H1 (cell line): ENCODE measurements at regions not wholly inside any gene's neighbourhood (a gene's known extent, or its start where the extent isn't known, plus 50 kb on each side); places are given as distances from the start of the nearest gene placed in this dataset.

ENCODE experiments used
- ASH2L ChIP-seq: fragments of 200-600, 300-600 bp; sonication (generic); IDR thresholded peaks from one replicate; pipeline ENCODE4 v1.7.1; 2017; ENCODE audit warnings: low read length
- CREB1 ChIP-seq: IDR thresholded peaks from 2 replicates; pipeline ENCODE4 v1.6.1; 2012; ENCODE audit warnings: inconsistent platforms
- CTBP2 ChIP-seq: IDR thresholded peaks from 2 replicates; pipeline ENCODE4 v1.7.0; 2011; ENCODE audit warnings: borderline replicate concordance, mild to moderate bottlenecking, moderate library complexity, mixed read lengths, low read length; ENCODE audit not compliant: insufficient read depth, insufficient read length
- EP300 ChIP-seq, 2 experiments: IDR thresholded peaks; 1 replicate in 1 of 2; 2 replicates in 1 of 2; pipeline ENCODE4 v1.6.1; 2011 to 2012; ENCODE audit warnings: low read depth in 2 of 2, low read length in 2 of 2, mild to moderate bottlenecking in 2 of 2, borderline replicate concordance in 1 of 2, inconsistent platforms in 1 of 2, moderate library complexity in 1 of 2
- KDM1A ChIP-seq: fragments of 200-600, 300-600 bp; sonication (generic); IDR thresholded peaks from 2 replicates; pipeline ENCODE4 v1.7.1; 2016; ENCODE audit warnings: mild to moderate bottlenecking, low read length, borderline replicate concordance
- SUZ12 ChIP-seq: fragments of 200-600 bp; sonication (generic); IDR thresholded peaks from 2 replicates; pipeline ENCODE4 v1.6.1; 2012; ENCODE audit warnings: mild to moderate bottlenecking, inconsistent platforms, low read length, moderate library complexity, mixed read lengths
- TF ChIP-seq, protein P1 (sequence below), 3 experiments: IDR thresholded peaks; 1 replicate in 2 of 3; 2 replicates in 1 of 3; pipeline versions ENCODE4 v1.5.1 to v1.6.1; 2011; ENCODE audit warnings: low read length in 3 of 3, mild to moderate bottlenecking in 3 of 3, inconsistent platforms in 2 of 3, low read depth in 1 of 3, moderate library complexity in 1 of 3; ENCODE audit not compliant: insufficient read depth in 1 of 3; ENCODE audit errors: control extremely low read depth in 1 of 3

DNA sequence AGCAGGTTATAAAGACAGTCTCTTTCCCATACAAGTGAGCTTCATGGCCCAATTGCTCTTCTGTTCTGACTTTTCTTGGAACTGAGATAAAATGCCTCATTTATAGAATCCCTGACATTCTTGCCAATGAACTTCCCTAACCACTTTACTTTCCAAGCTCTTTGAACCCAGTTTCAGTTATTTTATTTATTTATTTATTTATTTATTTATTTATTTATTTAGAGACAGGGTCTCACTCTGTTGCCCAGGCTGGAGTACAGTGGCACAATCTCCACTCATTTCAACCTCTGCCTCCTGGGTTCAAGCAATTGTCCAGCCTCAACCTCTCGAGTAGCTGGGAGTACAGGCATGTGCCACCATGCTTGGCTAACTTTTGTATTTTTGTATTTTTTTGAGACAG lies 138.5 kb upstream of the ZNF184 start (continued):
- TF ChIP-seq SUZ12: no peak
- TF ChIP-seq CTBP2: no peak
- no peak for TF ChIP-seq CREB1
- TF ChIP-seq KDM1A: no peak
- TF ChIP-seq, protein P1, sequence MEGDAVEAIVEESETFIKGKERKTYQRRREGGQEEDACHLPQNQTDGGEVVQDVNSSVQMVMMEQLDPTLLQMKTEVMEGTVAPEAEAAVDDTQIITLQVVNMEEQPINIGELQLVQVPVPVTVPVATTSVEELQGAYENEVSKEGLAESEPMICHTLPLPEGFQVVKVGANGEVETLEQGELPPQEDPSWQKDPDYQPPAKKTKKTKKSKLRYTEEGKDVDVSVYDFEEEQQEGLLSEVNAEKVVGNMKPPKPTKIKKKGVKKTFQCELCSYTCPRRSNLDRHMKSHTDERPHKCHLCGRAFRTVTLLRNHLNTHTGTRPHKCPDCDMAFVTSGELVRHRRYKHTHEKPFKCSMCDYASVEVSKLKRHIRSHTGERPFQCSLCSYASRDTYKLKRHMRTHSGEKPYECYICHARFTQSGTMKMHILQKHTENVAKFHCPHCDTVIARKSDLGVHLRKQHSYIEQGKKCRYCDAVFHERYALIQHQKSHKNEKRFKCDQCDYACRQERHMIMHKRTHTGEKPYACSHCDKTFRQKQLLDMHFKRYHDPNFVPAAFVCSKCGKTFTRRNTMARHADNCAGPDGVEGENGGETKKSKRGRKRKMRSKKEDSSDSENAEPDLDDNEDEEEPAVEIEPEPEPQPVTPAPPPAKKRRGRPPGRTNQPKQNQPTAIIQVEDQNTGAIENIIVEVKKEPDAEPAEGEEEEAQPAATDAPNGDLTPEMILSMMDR (IDR thresholded peaks at IDR 0.05; ENCODE audit: control extremely low read depth in 1 of 3, insufficient read depth in 1 of 3, low read depth in 1 of 3, low read length in 3 of 3): no peak
- no peak for TF ChIP-seq EP300 (IDR thresholded peaks at IDR 0.05; ENCODE audit: borderline replicate concordance in 1 of 2, low read depth in 2 of 2, low read length in 2 of 2)
- TF ChIP-seq ASH2L: no peak
